ENCODE measurements at regions not wholly inside any gene's neighbourhood (a gene's known extent, or its start where the extent isn't known, plus 50 kb on each side); places are given as distances from the start of the nearest gene placed in this dataset.

GRCh38 chr15:46872286-46872980 is 844.9 kb upstream of the SEMA6D start:
- intact Hi-C loops (cut with DNase I), result no loop called here
- no peak for DNase-seq

DNA sequence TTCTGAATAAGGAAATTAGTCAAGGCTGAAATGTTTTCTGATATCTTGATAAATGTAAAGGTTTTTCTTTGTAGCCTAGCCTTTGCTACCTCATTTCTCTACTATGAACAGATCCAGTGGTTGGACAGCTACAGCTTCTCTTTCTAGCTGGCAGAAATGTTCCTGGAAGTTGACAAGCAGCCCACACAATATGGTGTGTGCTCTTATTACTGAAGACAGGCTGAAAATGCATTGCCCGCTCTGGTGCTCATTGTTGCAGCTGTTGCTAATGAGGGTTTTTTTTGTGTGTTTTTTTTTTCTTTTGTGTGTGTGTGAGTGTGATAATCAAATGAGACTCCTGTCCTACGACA is 844.3 kb upstream of the SEMA6D start:
- DNase-seq, result no peak
- intact Hi-C loops (cut with DNase I), result no loop called here

DNA sequence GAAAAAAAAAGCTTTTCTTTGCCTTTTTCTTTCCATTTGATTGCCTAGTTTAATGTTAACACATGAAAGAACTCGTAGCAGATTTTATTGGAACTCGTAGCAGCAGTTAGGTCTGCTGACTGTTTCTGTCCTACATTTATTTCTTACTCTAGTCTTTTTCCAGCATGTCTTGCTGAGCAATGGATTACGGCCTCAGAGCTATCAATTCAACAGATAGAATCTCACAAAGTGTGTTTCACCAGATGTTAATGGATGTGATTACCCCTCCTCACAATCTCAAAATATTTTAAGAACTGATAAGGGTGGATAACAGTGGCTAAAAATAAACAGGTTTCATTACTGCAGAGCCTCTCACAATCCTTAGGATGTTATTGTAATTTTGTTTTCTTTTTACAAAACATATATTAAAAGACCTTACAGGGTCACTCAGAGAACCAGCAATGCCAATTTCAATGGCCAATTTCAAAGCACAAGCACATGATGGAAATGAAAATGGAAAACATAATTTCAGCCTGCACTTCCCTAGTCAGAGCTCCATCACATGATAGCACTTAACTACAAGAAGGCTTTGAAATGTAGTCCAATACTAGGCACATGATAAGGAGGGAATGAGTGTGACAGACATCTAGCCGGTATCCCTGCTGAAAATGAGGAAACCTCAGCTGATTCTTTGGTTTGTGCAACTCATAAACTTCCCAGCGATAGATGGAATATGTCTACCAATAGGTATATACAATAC is 838.1 kb upstream of the SEMA6D start:
- intact Hi-C loops (cut with DNase I), result no loop called here
- DNase-seq, result no peak

DNA sequence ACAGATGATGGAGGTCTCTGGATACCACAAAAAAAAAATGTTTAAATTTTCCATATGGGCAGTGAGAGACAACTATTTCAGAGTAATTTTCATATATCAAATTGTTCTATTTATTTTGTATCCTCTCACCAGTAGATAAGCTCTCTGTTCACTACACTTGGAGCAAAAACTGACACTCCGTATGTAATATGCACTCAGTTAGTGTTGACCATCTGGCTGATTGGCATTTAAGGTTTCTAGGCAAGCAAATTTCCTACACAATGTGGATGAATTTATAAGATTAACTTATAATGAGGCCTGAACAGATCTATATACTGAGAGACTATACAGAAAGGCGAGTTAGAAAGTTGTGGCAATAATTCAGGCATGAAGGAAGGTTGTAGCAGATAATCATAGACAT is 836.5 kb upstream of the SEMA6D start:
- no peak for DNase-seq
- intact Hi-C loops (cut with DNase I), result no loop called here

DNA sequence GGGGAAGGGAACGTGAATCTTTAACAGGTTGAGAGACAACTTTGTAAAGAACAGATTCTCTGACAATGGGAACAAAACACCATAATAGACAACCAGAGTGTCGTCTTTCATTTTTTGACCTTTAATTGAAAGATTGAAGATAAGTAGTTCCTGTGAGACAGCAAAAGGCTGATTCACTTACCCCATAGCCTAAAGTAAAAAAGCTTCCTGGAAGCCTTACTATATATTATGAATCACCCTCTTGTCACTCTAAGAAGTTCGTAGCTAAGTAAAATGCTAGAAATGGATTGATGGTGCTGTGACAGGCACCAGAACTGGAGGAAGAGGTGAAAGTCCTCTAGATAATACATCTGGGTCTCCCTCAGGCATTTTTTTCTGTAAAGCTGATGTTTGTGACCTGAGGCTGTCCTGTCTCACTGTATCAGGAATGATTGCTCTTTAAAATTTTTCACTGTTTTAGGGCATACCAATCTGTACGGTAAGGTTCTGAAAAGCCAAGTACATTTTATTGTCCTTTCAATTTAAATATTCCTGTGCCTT is 824.6 kb upstream of the SEMA6D start:
- intact Hi-C loops (cut with DNase I), result no loop called here
- DNase-seq, result no peak

- intact Hi-C loops (cut with DNase I), result no loop called here
- peak in 1 of 10 donors; percentile 63 for DNase-seq
Measured at GRCh38 chr15:46894644-46895043, 822.7 kb upstream of the SEMA6D start.

DNA sequence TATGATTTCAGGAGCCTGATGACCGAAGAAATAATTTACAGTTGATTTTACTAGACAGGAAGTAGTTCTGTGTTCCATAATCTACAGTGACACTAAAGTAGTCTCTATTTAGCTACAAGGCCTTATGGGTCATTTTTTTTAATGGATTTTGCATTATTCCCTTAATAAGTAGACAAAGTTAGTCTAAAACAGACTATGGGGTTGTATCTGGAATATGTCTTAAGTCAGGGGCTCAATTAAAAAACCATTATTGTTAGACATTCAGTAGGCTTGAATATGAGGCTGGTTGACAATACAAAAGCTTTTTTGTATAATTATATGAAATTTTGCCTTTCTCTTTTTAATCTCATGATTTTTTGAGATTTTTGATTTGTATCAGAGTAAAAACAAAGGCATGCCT is 820.0 kb upstream of the SEMA6D start:
- DNase-seq, result no peak
- intact Hi-C loops (cut with DNase I), result no loop called here

DNA sequence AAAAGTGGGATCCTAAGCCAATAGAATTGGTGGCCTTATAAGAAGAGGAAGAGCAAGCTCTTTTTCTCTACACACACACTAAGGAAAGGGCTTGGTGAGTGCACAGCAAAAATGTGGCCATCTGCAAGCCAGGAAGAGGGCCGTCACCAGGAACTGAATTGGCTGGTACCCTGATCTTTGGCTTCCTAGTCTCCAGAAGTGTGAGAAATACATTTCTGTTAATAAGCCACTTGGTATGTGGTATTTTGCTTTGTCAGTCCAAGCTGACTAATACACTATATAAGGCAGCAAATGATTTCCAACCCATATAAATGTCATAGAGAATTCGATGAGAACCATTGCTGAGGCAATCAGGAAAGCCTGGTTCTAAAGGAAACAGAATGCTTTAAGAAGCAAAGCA is 816.3 kb upstream of the SEMA6D start:
- no peak for DNase-seq
- intact Hi-C loops (cut with DNase I), result no loop called here

GRCh38 chr15:46917721-46918252 is 799.5 kb upstream of the SEMA6D start:
- intact Hi-C loops (cut with DNase I), result loop anchor here (5.0 kb wide), 1 partner anchor 605 kb away; no protein-coding TSS in a partner anchor
- DNase-seq, result no peak

- DNase-seq, result peak in 2 of 10 donors; percentile 43 to 70
- intact Hi-C loops (cut with DNase I), result loop anchor here (5.0 kb wide), 1 partner anchor 606 kb away; no protein-coding TSS in a partner anchor
Measured at GRCh38 chr15:46918462-46919140, 798.7 kb upstream of the SEMA6D start.

GRCh38 chr15:46921891-46922290 is 795.4 kb upstream of the SEMA6D start:
- intact Hi-C loops (cut with DNase I), result no loop called here
- no peak for DNase-seq

DNA sequence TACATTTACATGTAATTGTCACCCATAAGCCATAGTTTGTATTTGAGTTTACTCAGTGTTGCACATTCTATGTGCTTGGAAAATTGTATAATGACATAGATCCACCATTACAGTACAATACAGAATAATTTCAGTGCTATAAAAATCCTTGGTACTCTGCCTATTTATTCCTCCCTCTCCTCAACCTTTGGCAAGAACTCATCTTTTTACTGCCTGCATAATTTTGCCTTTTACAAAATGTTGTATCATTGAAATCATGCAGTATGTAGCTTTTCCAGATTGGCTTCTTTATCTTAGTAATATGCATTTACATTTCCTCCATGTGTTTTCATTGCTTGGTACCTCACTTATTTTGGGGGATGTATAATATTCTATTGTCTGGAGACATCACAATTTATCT is 786.9 kb upstream of the SEMA6D start:
- DNase-seq, result no peak
- intact Hi-C loops (cut with DNase I), result no loop called here

- intact Hi-C loops (cut with DNase I), result no loop called here
- no peak for DNase-seq
Measured at GRCh38 chr15:46933332-46933731, 784.0 kb upstream of the SEMA6D start.

- no peak for DNase-seq
- intact Hi-C loops (cut with DNase I), result no loop called here
Measured at GRCh38 chr15:46934851-46935250, 782.5 kb upstream of the SEMA6D start.

DNA sequence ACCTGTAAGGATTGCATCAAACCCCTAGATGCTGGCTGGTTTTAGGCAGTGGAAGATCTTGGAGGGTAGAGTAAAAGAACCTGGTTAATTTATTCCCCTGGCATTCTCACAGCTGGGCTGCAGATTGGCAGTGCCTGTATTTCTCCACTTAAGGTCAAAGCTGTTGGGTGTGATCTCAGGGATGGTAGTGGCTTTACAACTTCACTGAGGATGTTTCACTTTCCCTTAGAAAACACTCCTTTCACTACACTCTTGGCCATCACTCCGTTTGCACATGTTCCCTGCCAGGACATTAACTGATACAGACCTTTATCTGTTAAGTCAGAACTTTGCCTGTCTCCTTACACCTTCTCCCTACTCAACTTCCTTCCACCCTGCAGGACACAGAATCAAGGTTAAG is 779.1 kb upstream of the SEMA6D start:
- DNase-seq, result no peak
- intact Hi-C loops (cut with DNase I), result no loop called here

GRCh38 chr15:46941241-46941640 is 776.1 kb upstream of the SEMA6D start:
- DNase-seq, result no peak
- intact Hi-C loops (cut with DNase I), result no loop called here

DNA sequence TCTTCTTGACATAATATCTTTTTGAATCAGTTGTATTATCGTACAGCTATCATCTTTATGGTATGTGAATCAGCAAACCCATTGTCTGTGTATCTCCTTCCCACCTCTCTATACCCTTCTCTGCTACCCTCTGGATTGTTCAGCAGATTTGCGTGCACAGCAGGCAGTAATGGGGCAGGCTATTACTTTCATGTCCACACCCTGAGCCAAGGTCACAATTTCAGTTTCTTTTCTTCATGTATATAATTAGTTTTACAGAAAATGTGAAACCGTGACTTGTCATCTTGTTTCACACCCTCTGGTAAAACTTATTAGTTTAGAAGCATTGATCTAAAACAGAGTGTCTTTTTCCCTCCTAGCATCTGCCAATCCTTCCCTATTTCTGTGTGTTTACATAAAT is 770.4 kb upstream of the SEMA6D start:
- intact Hi-C loops (cut with DNase I), result no loop called here
- DNase-seq, result no peak

DNA sequence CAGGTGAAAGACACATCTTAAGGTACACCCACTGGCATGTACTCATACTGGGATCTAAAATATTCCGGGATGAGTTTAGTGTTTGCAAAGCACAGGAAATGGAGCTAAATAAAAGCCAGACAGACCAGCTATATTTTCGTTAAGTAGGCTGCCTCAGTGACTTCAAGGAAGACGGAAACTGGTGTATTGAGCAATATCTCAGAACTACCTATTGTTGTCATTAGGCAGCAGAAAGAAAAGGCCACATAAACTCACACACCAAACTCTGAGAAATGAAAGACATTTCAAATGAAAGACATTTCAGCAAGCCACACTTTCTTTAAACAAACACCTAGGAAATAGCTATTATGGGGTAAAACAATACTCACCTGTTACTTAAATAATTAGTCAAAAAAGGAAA is 761.7 kb upstream of the SEMA6D start:
- DNase-seq, result no peak
- intact Hi-C loops (cut with DNase I), result no loop called here

DNA sequence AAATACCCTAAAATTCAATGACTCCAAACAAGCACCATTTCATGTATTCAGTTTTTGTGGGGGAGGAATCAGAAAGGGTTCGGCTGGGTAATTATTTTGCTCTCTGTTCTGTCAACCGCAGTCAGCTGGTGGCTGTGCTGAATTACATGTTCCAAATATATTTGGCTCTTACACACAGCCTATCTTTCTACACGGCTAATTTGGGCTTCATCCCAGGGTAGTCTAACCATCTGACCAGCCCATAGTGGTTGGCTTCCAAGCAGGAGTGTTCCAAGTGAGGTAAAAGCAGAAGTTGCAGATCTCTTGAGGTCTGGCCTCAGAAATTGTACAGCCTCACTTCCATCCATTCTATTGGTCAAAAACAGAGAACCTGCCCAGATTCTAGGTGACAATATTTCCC is 760.8 kb upstream of the SEMA6D start:
- intact Hi-C loops (cut with DNase I), result no loop called here
- peak in 3 of 10 donors; percentile 4 to 11 (median 7) for DNase-seq

DNA sequence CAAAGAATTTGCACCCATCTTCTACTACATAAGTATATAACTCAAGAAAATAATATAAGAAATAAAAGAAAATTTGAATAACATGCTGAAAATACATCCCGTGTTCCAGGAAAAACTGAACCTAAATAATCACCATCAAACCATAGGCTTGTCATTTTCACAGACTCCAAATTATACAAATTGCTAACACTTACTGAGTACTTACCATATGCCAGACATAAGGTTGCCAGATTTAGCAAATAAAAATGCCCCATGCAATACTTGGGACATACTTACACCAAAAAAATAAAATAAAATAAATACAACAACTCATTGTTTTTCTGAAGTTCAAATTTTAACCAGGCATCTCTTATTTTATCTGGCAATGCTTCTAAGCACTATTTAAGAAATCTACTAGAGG is 760.4 kb upstream of the SEMA6D start:
- DNase-seq, result no peak
- intact Hi-C loops (cut with DNase I), result no loop called here

DNA sequence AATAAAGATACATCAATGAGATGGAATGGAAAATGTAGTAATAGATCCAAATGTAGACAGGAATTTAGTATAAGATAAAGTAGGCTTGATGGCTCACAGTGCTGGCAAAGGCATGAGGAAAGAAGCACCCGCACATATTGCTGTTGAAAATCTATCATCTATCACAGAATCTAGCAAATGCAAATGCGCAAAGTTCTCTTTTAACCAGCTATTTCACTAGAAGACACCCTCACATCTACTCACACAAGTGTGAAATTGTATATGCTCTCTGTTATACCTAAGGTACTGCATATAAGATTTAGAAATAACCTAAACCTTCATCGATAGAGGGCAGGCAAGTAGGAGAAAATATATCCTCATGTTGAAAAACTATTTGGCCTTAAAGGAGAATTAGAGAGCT is 756.7 kb upstream of the SEMA6D start:
- intact Hi-C loops (cut with DNase I), result no loop called here
- no peak for DNase-seq

Measured in posterior cingulate gyrus (tissue), 11 donors.